ENCODE measurements at regions not wholly inside any gene's neighbourhood (a gene's known extent, or its start where the extent isn't known, plus 50 kb on each side); places are given as distances from the start of the nearest gene placed in this dataset.

- Histone ChIP-seq H3K23ac (ENCODE audit: low read depth, low read length) (no peak overlapping the region), H2BK120ac (ENCODE audit: low read depth, low read length) (no peak overlapping the region), H3K56ac (ENCODE audit: extremely low read depth, insufficient read depth, low read length) (no peak overlapping the region), H4K8ac (ENCODE audit: low read depth in 2 of 2, low read length in 2 of 2) (no peak overlapping the region), H3K9ac (ENCODE audit: low read depth, low read length) (no peak overlapping the region), H3K14ac (replicated peaks; ENCODE audit: low read depth, low read length) (no peak overlapping the region), H3K79me1 (ENCODE audit: low read depth in 1 of 2, low read length in 2 of 2) (no peaks in the 10 kb centered on the region), H3K4me3 (ENCODE audit: insufficient read depth, low read depth, low read length) (no peak overlapping the region), H4K91ac (ENCODE audit: insufficient read depth, low read depth, low read length) (no peak overlapping the region), H2AK9ac (replicated peaks; ENCODE audit: low read depth, low read length, poor library complexity) (no peak overlapping the region), H3K4me1 (ENCODE audit: control insufficient read depth, insufficient read depth, low read length) (no peaks in the 10 kb centered on the region; the same call in 1 of the 2 replicates), H2AFZ (replicated peaks; ENCODE audit: low read length, poor library complexity) (no peak overlapping the region), H3K9me3 (ENCODE audit: control insufficient read depth, insufficient read depth, low read length) (no peaks in the 10 kb centered on the region), H3K36me3 (ENCODE audit: control insufficient read depth, insufficient read depth, low read length) (no peaks in the 10 kb centered on the region), H3K9me1 (ENCODE audit: insufficient read depth, low read length) (peaks cover 6% of the 10 kb centered on the region; the same call in 1 of the 2 replicates), H4K5ac (ENCODE audit: low read depth, low read length) (no peak overlapping the region), H3K18ac (ENCODE audit: low read depth, low read length) (no peak overlapping the region), H2BK15ac (ENCODE audit: low read depth, low read length) (no peak overlapping the region), H2AK5ac (ENCODE audit: low read depth, low read length) (no peak overlapping the region), H2BK20ac (ENCODE audit: low read depth, low read length) (no peak overlapping the region), H2BK5ac (ENCODE audit: low read depth, low read length, poor library complexity, severe bottlenecking) (no peak overlapping the region), H3K27me3 (ENCODE audit: control insufficient read depth, insufficient read depth, low read length) (no peaks in the 10 kb centered on the region), H3K27ac (ENCODE audit: insufficient read depth, low read length) (no peak overlapping the region), H3K4me2 (ENCODE audit: low read depth, low read length) (no peak overlapping the region), H4K20me1 (ENCODE audit: insufficient read depth, low read length) (no peaks in the 10 kb centered on the region), H3K4ac (ENCODE audit: low read depth, low read length) (no peak overlapping the region; the same call in 1 of the 2 replicates)
- no TSS peak for BruUV-seq (replicated peaks)
- POLR2A ChIA-PET (ENCODE audit: unreplicated experiment), result no interaction called here
- DNase-seq (no peak), ATAC-seq (ENCODE audit: low read depth) (no peak)
- CTCF ChIA-PET, result no interaction called here
- no peak for TF ChIP-seq MAZ (IDR thresholded peaks at IDR 0.05; ENCODE audit: borderline replicate concordance, low read depth, low read length)
- no peak for TF ChIP-seq NFE2L2 (IDR thresholded peaks at IDR 0.05; ENCODE audit: low read depth, low read length)
- TF ChIP-seq RFX5 (IDR thresholded peaks at IDR 0.05; ENCODE audit: low read depth, low read length), result no peak
- no peak for TF ChIP-seq MAFK (IDR thresholded peaks at IDR 0.05; ENCODE audit: low read depth, low read length)
- TF ChIP-seq CTCF (conservative IDR thresholded peaks at IDR 0.05; ENCODE audit: low read depth, low read length), result no peak
- TF ChIP-seq CEBPB (IDR thresholded peaks at IDR 0.05; ENCODE audit: low read depth, low read length), result no peak
- TF ChIP-seq POLR2A (IDR thresholded peaks at IDR 0.05; ENCODE audit: low read depth, low read length), result no peak
- no peak for TF ChIP-seq SMC3 (IDR thresholded peaks at IDR 0.05; ENCODE audit: low read depth, low read length)
- TF ChIP-seq RAD21 (IDR thresholded peaks at IDR 0.05; ENCODE audit: low read length), result no peak
- TF ChIP-seq CHD1 (IDR thresholded peaks at IDR 0.05; ENCODE audit: low read depth, low read length), result no peak
- no peak for TF ChIP-seq FOS (IDR thresholded peaks at IDR 0.05; ENCODE audit: low read depth, low read length)
- TF ChIP-seq, protein P1, sequence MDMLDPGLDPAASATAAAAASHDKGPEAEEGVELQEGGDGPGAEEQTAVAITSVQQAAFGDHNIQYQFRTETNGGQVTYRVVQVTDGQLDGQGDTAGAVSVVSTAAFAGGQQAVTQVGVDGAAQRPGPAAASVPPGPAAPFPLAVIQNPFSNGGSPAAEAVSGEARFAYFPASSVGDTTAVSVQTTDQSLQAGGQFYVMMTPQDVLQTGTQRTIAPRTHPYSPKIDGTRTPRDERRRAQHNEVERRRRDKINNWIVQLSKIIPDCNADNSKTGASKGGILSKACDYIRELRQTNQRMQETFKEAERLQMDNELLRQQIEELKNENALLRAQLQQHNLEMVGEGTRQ (IDR thresholded peaks at IDR 0.05; ENCODE audit: low read depth, low read length), result no peak
- TF ChIP-seq BHLHE40 (IDR thresholded peaks at IDR 0.05; ENCODE audit: low read depth, low read length), result no peak
- no peak for TF ChIP-seq RCOR1 (IDR thresholded peaks at IDR 0.05; ENCODE audit: insufficient replicate concordance, low read length)
- TF ChIP-seq ELK1 (IDR thresholded peaks at IDR 0.05; ENCODE audit: borderline replicate concordance, low read depth, low read length), result no peak
- no peak for TF ChIP-seq MXI1 (IDR thresholded peaks at IDR 0.05; ENCODE audit: borderline replicate concordance, low read depth, low read length)
- in situ Hi-C loops (cut with MboI; ENCODE audit: low sequenced_read_pairs) (loop anchor here (25.0 kb wide), 1 partner anchor 912 kb away; no protein-coding TSS in a partner anchor), dilution Hi-C loops (cut with HindIII; ENCODE audit: low sequenced_read_pairs, unreplicated experiment) (no loop called here), intact Hi-C loops (cut with micrococcal nuclease) (loop anchor here (5.0 kb wide), 1 partner anchor 1177 kb away; no protein-coding TSS in a partner anchor)
- WGBS, 2 experiments (ENCODE audit: extremely low coverage in 2 of 2, insufficient read length in 1 of 2), result no CpG with 5 or more reads among the region's 16 CpGs
These were observed 128.2 kb upstream of the CDH4 start for GRCh38 chr20:61123751-61124368.
